LNCAP (cell line): ENCODE measurements at regions not wholly inside any gene's neighbourhood (a gene's known extent, or its start where the extent isn't known, plus 50 kb on each side); places are given as distances from the start of the nearest gene placed in this dataset.

Source experiments
- CTCF ChIP-seq: fragments of 450-650 bp; IDR thresholded peaks from 2 replicates; pipeline ENCODE4 v1.5.1; 2017; ENCODE audit warnings: mild to moderate bottlenecking

- TF ChIP-seq CTCF, result no peak
These were observed 104.2 kb upstream of the SDK1 start for GRCh38 chr7:3196629-3197400.

GRCh38 chr7:3197567-3198213 lies 103.4 kb upstream of the SDK1 start:
- no peak for TF ChIP-seq CTCF

GRCh38 chr7:3198316-3198715 lies 102.7 kb upstream of the SDK1 start:
- no peak for TF ChIP-seq CTCF

GRCh38 chr7:3200504-3200903 lies 100.5 kb upstream of the SDK1 start:
- peak; percentile 53; the same call in 1 of the 2 replicates for TF ChIP-seq CTCF

- no peak for TF ChIP-seq CTCF
These were observed 99.7 kb upstream of the SDK1 start for GRCh38 chr7:3201306-3201705.

GRCh38 chr7:3201937-3202710 lies 98.9 kb upstream of the SDK1 start:
- TF ChIP-seq CTCF, result no peak

- TF ChIP-seq CTCF, result no peak
These were observed 96.5 kb upstream of the SDK1 start for GRCh38 chr7:3204526-3204925.
